ENCODE measurements at regions not wholly inside any gene's neighbourhood (a gene's known extent, or its start where the extent isn't known, plus 50 kb on each side); places are given as distances from the start of the nearest gene placed in this dataset.

DNA sequence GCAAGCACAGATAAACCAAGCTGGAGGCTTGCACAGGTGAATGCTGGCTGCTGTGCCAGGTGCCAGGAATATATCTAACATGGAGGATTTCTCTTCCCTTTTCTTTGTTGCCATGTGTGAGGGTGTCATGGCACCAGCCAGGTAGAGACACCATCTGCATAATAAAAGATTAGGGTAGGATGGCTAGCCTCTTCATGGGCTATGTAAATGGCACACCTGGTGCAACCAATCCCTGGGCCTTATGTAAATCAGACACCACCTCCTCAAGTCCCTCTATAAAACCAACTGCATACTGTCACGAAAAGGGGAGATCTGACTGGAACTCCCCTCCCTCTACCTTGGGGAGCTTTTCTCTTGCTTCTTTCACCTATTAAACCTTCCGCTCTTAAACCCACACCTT, 322.5 kb upstream of the POM121L12 start:
- Histone ChIP-seq H3K4me1 (replicated peaks) (no peaks in the 10 kb centered on the region), H3K9me3 (no peaks in the 10 kb centered on the region), H3K4me3 (no peak overlapping the region), H3K36me3 (no peaks in the 10 kb centered on the region), H3K27me3 (replicated peaks; ENCODE audit: insufficient read depth) (no peaks in the 10 kb centered on the region), H3K27ac (no peak overlapping the region)
- TF ChIP-seq POLR2AphosphoS5 (IDR thresholded peaks at IDR 0.05) = no peak
- TF ChIP-seq POLR2A (IDR thresholded peaks at IDR 0.05) = no peak
- TF ChIP-seq, protein P1, sequence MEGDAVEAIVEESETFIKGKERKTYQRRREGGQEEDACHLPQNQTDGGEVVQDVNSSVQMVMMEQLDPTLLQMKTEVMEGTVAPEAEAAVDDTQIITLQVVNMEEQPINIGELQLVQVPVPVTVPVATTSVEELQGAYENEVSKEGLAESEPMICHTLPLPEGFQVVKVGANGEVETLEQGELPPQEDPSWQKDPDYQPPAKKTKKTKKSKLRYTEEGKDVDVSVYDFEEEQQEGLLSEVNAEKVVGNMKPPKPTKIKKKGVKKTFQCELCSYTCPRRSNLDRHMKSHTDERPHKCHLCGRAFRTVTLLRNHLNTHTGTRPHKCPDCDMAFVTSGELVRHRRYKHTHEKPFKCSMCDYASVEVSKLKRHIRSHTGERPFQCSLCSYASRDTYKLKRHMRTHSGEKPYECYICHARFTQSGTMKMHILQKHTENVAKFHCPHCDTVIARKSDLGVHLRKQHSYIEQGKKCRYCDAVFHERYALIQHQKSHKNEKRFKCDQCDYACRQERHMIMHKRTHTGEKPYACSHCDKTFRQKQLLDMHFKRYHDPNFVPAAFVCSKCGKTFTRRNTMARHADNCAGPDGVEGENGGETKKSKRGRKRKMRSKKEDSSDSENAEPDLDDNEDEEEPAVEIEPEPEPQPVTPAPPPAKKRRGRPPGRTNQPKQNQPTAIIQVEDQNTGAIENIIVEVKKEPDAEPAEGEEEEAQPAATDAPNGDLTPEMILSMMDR (IDR thresholded peaks at IDR 0.05) = no peak
- DNase-seq (ENCODE audit: low spot score) = no peak
- 50% methylated on average over 2 of the region's 2 CpGs for WGBS
- intact Hi-C loops (cut with DNase I) = no loop called here

DNA sequence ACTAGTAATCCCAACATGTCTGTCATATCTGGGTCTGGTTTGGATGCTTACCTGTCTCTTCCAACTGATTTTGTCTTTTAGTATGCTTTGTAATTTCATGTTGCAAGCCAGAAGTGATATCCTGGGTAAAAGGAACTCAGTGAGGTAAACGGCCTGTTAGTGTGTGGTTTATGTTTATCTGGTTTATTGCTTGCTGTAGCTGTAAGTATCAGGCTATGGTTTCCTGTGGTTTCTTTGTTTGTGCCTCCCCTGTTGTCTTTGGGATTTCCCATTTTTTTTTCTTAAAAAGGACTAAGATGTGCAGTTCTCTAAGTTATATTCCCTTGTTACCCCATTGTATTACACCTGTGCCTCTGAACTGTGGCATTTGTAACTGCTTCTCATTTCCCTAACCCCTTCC, 323.5 kb upstream of the POM121L12 start:
- TF ChIP-seq, protein P1 (IDR thresholded peaks at IDR 0.05) = no peak
- TF ChIP-seq POLR2A (IDR thresholded peaks at IDR 0.05) (no peak), POLR2AphosphoS5 (IDR thresholded peaks at IDR 0.05) (no peak)
- no peaks in the 10 kb centered on the region for H3K36me3 ChIP-seq
- no peaks in the 10 kb centered on the region for H3K9me3 ChIP-seq
- DNase-seq (ENCODE audit: low spot score) = no peak
- H3K4me3 ChIP-seq = no peak overlapping the region
- no peaks in the 10 kb centered on the region for H3K27me3 ChIP-seq (replicated peaks; ENCODE audit: insufficient read depth)
- intact Hi-C loops (cut with DNase I) = no loop called here
- H3K4me1 ChIP-seq (replicated peaks) = no peaks in the 10 kb centered on the region
- H3K27ac ChIP-seq = no peak overlapping the region
- WGBS = 20% methylated on average over 1 of the region's 1 CpG

DNA sequence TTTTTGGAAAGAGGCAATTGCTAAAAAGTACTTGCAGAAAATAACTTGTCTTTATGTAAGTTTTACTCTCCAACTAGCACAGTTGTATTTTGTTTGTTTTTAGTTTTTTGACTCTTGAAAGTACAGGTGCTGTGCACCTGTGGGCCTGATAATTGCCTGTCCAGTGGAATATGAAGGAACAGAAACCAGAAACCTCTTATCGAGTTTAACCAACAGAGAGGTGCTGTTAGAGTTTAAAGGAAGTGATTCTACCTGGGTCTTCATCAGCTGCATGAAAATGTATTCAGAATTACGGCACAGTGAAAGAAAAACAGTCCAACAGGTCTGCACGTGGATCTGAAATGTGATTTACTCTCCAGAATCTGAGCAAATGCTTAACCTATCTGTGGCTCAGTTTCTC, 326.6 kb upstream of the POM121L12 start:
- Histone ChIP-seq H3K9me3 (no peaks in the 10 kb centered on the region), H3K4me1 (replicated peaks) (no peaks in the 10 kb centered on the region), H3K36me3 (no peaks in the 10 kb centered on the region), H3K27me3 (replicated peaks; ENCODE audit: insufficient read depth) (no peaks in the 10 kb centered on the region), H3K27ac (no peak overlapping the region), H3K4me3 (no peak overlapping the region)
- no peak for DNase-seq (ENCODE audit: low spot score)
- TF ChIP-seq POLR2AphosphoS5 (IDR thresholded peaks at IDR 0.05) = no peak
- no peak for TF ChIP-seq POLR2A (IDR thresholded peaks at IDR 0.05)
- TF ChIP-seq, protein P1 (IDR thresholded peaks at IDR 0.05) = no peak
- WGBS = 79% methylated on average over 3 of the region's 3 CpGs
- intact Hi-C loops (cut with DNase I) = no loop called here

DNA sequence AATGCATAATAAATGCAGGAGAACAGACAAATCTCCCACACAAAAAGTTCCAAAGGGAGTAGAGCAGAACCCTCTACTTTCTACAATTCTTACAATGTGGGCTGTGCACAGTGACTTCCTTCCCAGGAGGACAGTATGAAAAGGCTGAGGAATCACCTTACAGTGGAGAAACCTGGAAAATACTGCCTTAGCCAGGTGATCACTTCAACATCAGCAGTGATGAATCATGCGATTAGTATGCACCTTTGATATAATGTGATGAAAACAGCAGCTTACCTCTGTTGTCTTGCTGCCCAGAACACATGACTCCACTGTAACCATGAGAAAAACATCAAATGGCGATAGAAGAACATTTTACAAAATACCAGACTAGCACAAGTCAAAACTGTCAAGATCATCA, 329.7 kb upstream of the POM121L12 start:
- intact Hi-C loops (cut with DNase I) = no loop called here

DNA sequence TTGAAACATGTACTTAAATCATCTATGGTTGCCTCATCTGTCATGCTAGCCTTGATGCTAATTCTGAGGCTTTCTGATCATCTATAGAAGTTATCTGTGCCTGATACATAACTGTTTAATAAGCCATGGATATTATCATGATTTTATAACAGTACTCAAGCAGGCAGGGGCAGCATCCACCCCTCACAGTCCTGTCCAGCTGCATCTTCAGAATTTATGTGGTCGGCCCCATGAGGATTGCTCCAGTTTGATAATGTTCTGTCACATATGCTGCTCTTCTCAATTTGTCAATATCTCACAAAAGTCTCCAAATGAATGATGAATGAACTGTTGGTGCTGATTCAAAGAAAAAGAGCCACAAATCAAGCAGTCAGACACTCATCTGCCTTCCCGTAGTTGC, 335.1 kb upstream of the POM121L12 start:
- WGBS = 73% methylated on average over 2 of the region's 2 CpGs
- TF ChIP-seq POLR2AphosphoS5 (IDR thresholded peaks at IDR 0.05) (no peak), POLR2A (IDR thresholded peaks at IDR 0.05) (no peak)
- TF ChIP-seq, protein P1 (IDR thresholded peaks at IDR 0.05) = no peak
- Histone ChIP-seq H3K9me3 (no peaks in the 10 kb centered on the region), H3K27ac (no peak overlapping the region), H3K36me3 (no peaks in the 10 kb centered on the region), H3K4me3 (no peak overlapping the region), H3K4me1 (replicated peaks) (no peaks in the 10 kb centered on the region), H3K27me3 (replicated peaks; ENCODE audit: insufficient read depth) (no peaks in the 10 kb centered on the region)
- DNase-seq (ENCODE audit: low spot score) = no peak
- intact Hi-C loops (cut with DNase I) = no loop called here

More for the DNA sequence above, 329.7 kb upstream of the POM121L12 start:
- Histone ChIP-seq H3K4me1 (replicated peaks) (no peaks in the 10 kb centered on the region), H3K9me3 (no peaks in the 10 kb centered on the region), H3K27me3 (replicated peaks; ENCODE audit: insufficient read depth) (no peaks in the 10 kb centered on the region), H3K36me3 (no peaks in the 10 kb centered on the region), H3K4me3 (no peak overlapping the region), H3K27ac (no peak overlapping the region)
- TF ChIP-seq POLR2A (IDR thresholded peaks at IDR 0.05) (no peak), POLR2AphosphoS5 (IDR thresholded peaks at IDR 0.05) (no peak)
- TF ChIP-seq, protein P1 (IDR thresholded peaks at IDR 0.05) = no peak
- no peak for DNase-seq (ENCODE audit: low spot score)
- 93% methylated on average over 2 of the region's 2 CpGs for WGBS
